H9 (cell line): ENCODE measurements at regions not wholly inside any gene's neighbourhood (a gene's known extent, or its start where the extent isn't known, plus 50 kb on each side); places are given as distances from the start of the nearest gene placed in this dataset.

Source experiments
- DNase-seq: peaks from one replicate; pipeline ENCODE4 v3.0.0-alpha.2; 2017
- H2AFZ ChIP-seq: one replicate; pipeline ENCODE4 v1.6.1; 2013; ENCODE audit warnings: mild to moderate bottlenecking, low read length, control low read depth, moderate library complexity
- H2AK5ac ChIP-seq: 2 replicates; pipeline ENCODE4 v1.6.1; 2013; ENCODE audit warnings: low read length, control low read depth, mixed read lengths; ENCODE audit not compliant: insufficient read length
- H2BK120ac ChIP-seq: one replicate; pipeline ENCODE4 v1.6.1; 2013; ENCODE audit warnings: low read depth, mild to moderate bottlenecking, low read length, control low read depth, inconsistent platforms; ENCODE audit not compliant: poor library complexity, severe bottlenecking
- H2BK12ac ChIP-seq: 2 replicates; pipeline ENCODE4 v1.6.1; 2013; ENCODE audit warnings: low read length, control low read depth, mixed read lengths, low read depth; ENCODE audit not compliant: insufficient read length
- H2BK15ac ChIP-seq: 2 replicates; pipeline ENCODE4 v1.6.1; 2013; ENCODE audit warnings: low read depth, low read length, control low read depth
- H2BK20ac ChIP-seq: one replicate; pipeline ENCODE4 v1.6.1; 2013; ENCODE audit warnings: low read depth, mild to moderate bottlenecking, low read length, control low read depth, inconsistent platforms; ENCODE audit not compliant: poor library complexity, severe bottlenecking
- H2BK5ac ChIP-seq: 2 replicates; pipeline ENCODE4 v1.6.1; 2013; ENCODE audit warnings: low read length, control low read depth, mixed read lengths; ENCODE audit not compliant: insufficient read length
- H3K14ac ChIP-seq: 2 replicates; pipeline ENCODE4 v1.6.1; 2013; ENCODE audit warnings: low read length, control low read depth; ENCODE audit not compliant: insufficient read depth
- H3K18ac ChIP-seq: 2 replicates; pipeline ENCODE4 v1.6.1; 2013; ENCODE audit warnings: low read depth, mild to moderate bottlenecking, mixed read lengths, low read length, control low read depth; ENCODE audit not compliant: insufficient read length
- H3K23ac ChIP-seq: 2 replicates; pipeline ENCODE4 v1.6.1; 2013; ENCODE audit warnings: low read length, control low read depth, mixed read lengths, low read depth; ENCODE audit not compliant: insufficient read length
- H3K23me2 ChIP-seq: 2 replicates; pipeline ENCODE4 v1.6.1; 2013; ENCODE audit warnings: low read depth, mild to moderate bottlenecking, mixed read lengths, low read length, control low read depth; ENCODE audit not compliant: insufficient read length, poor library complexity, severe bottlenecking
- H3K27ac ChIP-seq: 2 replicates; pipeline ENCODE4 v1.5.1; 2013; ENCODE audit warnings: low read length, control low read depth, mixed read lengths, low read depth; ENCODE audit not compliant: insufficient read length
- H3K27me3 ChIP-seq: 2 replicates; pipeline ENCODE4 v1.6.1; 2013; ENCODE audit warnings: low read length, control low read depth, inconsistent platforms; ENCODE audit not compliant: insufficient read depth
- H3K4ac ChIP-seq: 2 replicates; pipeline ENCODE4 v1.6.1; 2013; ENCODE audit warnings: low read depth, mild to moderate bottlenecking, control low read depth, inconsistent platforms, low read length, moderate library complexity
- H3K4me1 ChIP-seq: 2 replicates; pipeline ENCODE4 v1.6.1; 2013; ENCODE audit warnings: low read length, control low read depth, inconsistent platforms; ENCODE audit not compliant: insufficient read depth
- H3K4me2 ChIP-seq: 2 replicates; pipeline ENCODE4 v1.6.1; 2013; ENCODE audit warnings: low read length, control low read depth, mixed read lengths; ENCODE audit not compliant: insufficient read length, insufficient read depth
- H3K56ac ChIP-seq: 2 replicates; pipeline ENCODE4 v1.6.1; 2013; ENCODE audit warnings: low read depth, mild to moderate bottlenecking, mixed read lengths, low read length, control low read depth; ENCODE audit not compliant: insufficient read length
- H3K79me1 ChIP-seq: 2 replicates; pipeline ENCODE4 v1.6.1; 2013; ENCODE audit warnings: low read depth, mild to moderate bottlenecking, moderate library complexity, low read length, control low read depth, inconsistent platforms; ENCODE audit not compliant: insufficient read depth, poor library complexity, severe bottlenecking
- H3K79me2 ChIP-seq: 2 replicates; pipeline ENCODE4 v1.6.1; 2013; ENCODE audit warnings: low read length, control low read depth, inconsistent platforms; ENCODE audit not compliant: insufficient read depth
- H3K9ac ChIP-seq: 2 replicates; pipeline ENCODE4 v1.6.1; 2013; ENCODE audit warnings: low read length, control low read depth, mixed read lengths; ENCODE audit not compliant: insufficient read length; ENCODE audit errors: extremely low read depth
- H3K9me3 ChIP-seq: one replicate; pipeline ENCODE4 v1.6.1; 2013; ENCODE audit warnings: low read depth, low read length, inconsistent platforms; ENCODE audit not compliant: control insufficient read depth
- H3T11ph ChIP-seq: one replicate; pipeline ENCODE4 v1.6.1; 2013; ENCODE audit warnings: mild to moderate bottlenecking, low read length, control low read depth, inconsistent platforms
- H4K20me1 ChIP-seq: one replicate; pipeline ENCODE4 v1.6.1; 2013; ENCODE audit not compliant: control insufficient read depth, insufficient read length, insufficient read depth
- H4K5ac ChIP-seq: 2 replicates; pipeline ENCODE4 v1.6.1; 2013; ENCODE audit warnings: low read depth, mild to moderate bottlenecking, mixed read lengths, low read length, control low read depth; ENCODE audit not compliant: insufficient read length
- H4K8ac ChIP-seq: replicated peaks from 2 replicates; pipeline ENCODE4 v1.6.1; 2013; ENCODE audit warnings: low read length, control low read depth, mixed read lengths, low read depth; ENCODE audit not compliant: insufficient read length
- H4K91ac ChIP-seq: 2 replicates; pipeline ENCODE4 v1.6.1; 2013; ENCODE audit warnings: low read depth, mild to moderate bottlenecking, moderate library complexity, mixed read lengths, low read length, control low read depth; ENCODE audit not compliant: insufficient read length
- H3K27ac Mint-ChIP-seq, 3 experiments: 2 replicates in 2 of 3; 3 replicates in 1 of 3; pipeline ENCODE4 v1.8.0; 2020 to 2021; ENCODE audit warnings: mixed read lengths in 3 of 3, mild to moderate bottlenecking in 1 of 3, moderate library complexity in 1 of 3
- H3K27me3 Mint-ChIP-seq: 2 replicates; pipeline ENCODE4 v1.8.0; 2021; ENCODE audit warnings: low read depth, mild to moderate bottlenecking, moderate library complexity, mixed read lengths
- H3K36me3 Mint-ChIP-seq, 3 experiments: 2 replicates in 2 of 3; 3 replicates in 1 of 3; pipeline ENCODE4 v1.8.0; 2020 to 2021; ENCODE audit warnings: low read depth in 3 of 3, mixed read lengths in 3 of 3; ENCODE audit not compliant: insufficient read depth in 1 of 3
- H3K4me1 Mint-ChIP-seq, 2 experiments: 2 replicates each; pipeline ENCODE4 v1.8.0; 2020; ENCODE audit warnings: mixed read lengths in 2 of 2
- H3K4me3 Mint-ChIP-seq, 2 experiments: 2 replicates in 1 of 2; 3 replicates in 1 of 2; pipeline ENCODE4 v1.8.0; 2020 to 2021; ENCODE audit warnings: mild to moderate bottlenecking in 2 of 2, mixed read lengths in 2 of 2, moderate library complexity in 1 of 2
- H3K9me3 Mint-ChIP-seq, 2 experiments: 2 replicates in 1 of 2; 3 replicates in 1 of 2; pipeline ENCODE4 v1.8.0; 2020; ENCODE audit warnings: mild to moderate bottlenecking in 2 of 2, mixed read lengths in 2 of 2, moderate library complexity in 1 of 2
- CTCF ChIP-seq: fragments of 200-600 bp; sonication (generic); conservative IDR thresholded peaks from 3 replicates; pipeline ENCODE4 v1.8.0; 2021; ENCODE audit warnings: antibody characterized with exemption, mild to moderate bottlenecking
- WGBS: extraction: QIAGEN DNeasy Blood & Tissue Kit; methylation state at CpG from one replicate; pipeline ENCODE4 v1.1.7; 2013; ENCODE audit warnings: missing lambda C conversion rate, low lambda C conversion rate, mixed read lengths; ENCODE audit not compliant: insufficient read length; ENCODE audit errors: extremely low coverage; 5-methylcytosine and 5-hydroxymethylcytosine counted together

- H2AFZ ChIP-seq, result no peak overlapping the region
- H2BK12ac ChIP-seq, result no peak overlapping the region
- peaks cover 0 to 4% of the 10 kb centered on the region in 2 experiments; a peak in 2 of 5 replicates for H3K9me3 Mint-ChIP-seq
- no peak for TF ChIP-seq CTCF
- no peaks in the 10 kb centered on the region for H3K23me2 ChIP-seq
- no peak overlapping the region for H3K23ac ChIP-seq
- no peak overlapping the region for H3K56ac ChIP-seq
- H4K8ac ChIP-seq, result no peak overlapping the region
- no peak overlapping the region for H3K14ac ChIP-seq
- H3K4me1 Mint-ChIP-seq, result peaks cover 19% of the 10 kb centered on the region in 2 experiments
- no peaks in the 10 kb centered on the region for H3K79me2 ChIP-seq
- peaks cover 4% of the 10 kb centered on the region for H3K27me3 Mint-ChIP-seq
- H4K5ac ChIP-seq, result no peak overlapping the region
- H3K4me1 ChIP-seq, result no peaks in the 10 kb centered on the region
- no peak overlapping the region for H2BK20ac ChIP-seq
- H3K4me2 ChIP-seq, result no peak overlapping the region
- no peak overlapping the region for H2BK5ac ChIP-seq
- H3K9me3 ChIP-seq, result no peaks in the 10 kb centered on the region
- H3K18ac ChIP-seq, result no peak overlapping the region
- H3K27me3 ChIP-seq, result no peaks in the 10 kb centered on the region; the same call in 1 of the 2 replicates
- H2BK15ac ChIP-seq, result no peak overlapping the region
- H3T11ph ChIP-seq, result no peak overlapping the region
- H4K91ac ChIP-seq, result no peak overlapping the region
- no peaks in the 10 kb centered on the region; a peak in 1 of 7 replicates for H3K36me3 Mint-ChIP-seq
- no CpG with 5 or more reads among the region's 1 CpG for WGBS
- H2AK5ac ChIP-seq, result no peak overlapping the region
- H4K20me1 ChIP-seq, result no peaks in the 10 kb centered on the region
- H3K4me3 Mint-ChIP-seq, result no peak overlapping the region
- H3K27ac Mint-ChIP-seq, result no peak overlapping the region
- H2BK120ac ChIP-seq, result no peak overlapping the region
- H3K4ac ChIP-seq, result no peak overlapping the region
- no peaks in the 10 kb centered on the region for H3K79me1 ChIP-seq
- H3K9ac ChIP-seq, result no peak overlapping the region
- no peak overlapping the region for H3K27ac ChIP-seq
- DNase-seq, result no peak
These were observed 535.2 kb downstream of the RBFOX1 start for GRCh38 chr16:7867831-7868230.
